Endothelial cell of umbilical vein (primary cell): ENCODE measurements at regions not wholly inside any gene's neighbourhood (a gene's known extent, or its start where the extent isn't known, plus 50 kb on each side); places are given as distances from the start of the nearest gene placed in this dataset.

ENCODE experiments used
- BruUV-seq: library from RNA; stranded (reverse); fragments of 400-500 nt; replicated peaks from 2 replicates; lab custom pipeline; 2021; lab: Mats Ljungman, UMichigan
- CTCF ChIA-PET: fragments of 300-600, 350-600 bp; sonication (Branson Sonifier 250); formaldehyde crosslinking; loops from one replicate; lab custom pipeline; 2021; ENCODE audit warnings: antibody characterized with exemption, inconsistent platforms; lab: Charles Lee
- POLR2A ChIA-PET: fragments of 300-600, 350-600 bp; sonication (Branson Sonifier 250); formaldehyde crosslinking; loops from one replicate; lab custom pipeline; 2021; ENCODE audit warnings: antibody characterized with exemption, inconsistent platforms; lab: Charles Lee
- DNase-seq: peaks from one replicate; pipeline ENCODE4 v3.0.0-alpha.2; 2011; ENCODE audit warnings: low read depth, low spot score
- FAIRE-seq: peaks from 2 replicates; lab custom pipeline; 2011; peaks lifted over from hg19 to GRCh38; lab: Jason Lieb, UNC
- H2AFZ ChIP-seq: 2 replicates; pipeline ENCODE4 v1.6.0; 2012; ENCODE audit warnings: low read depth, low read length, control low read depth, inconsistent platforms
- H3K27ac ChIP-seq: 2 replicates; pipeline ENCODE4 v1.5.1; 2011; ENCODE audit warnings: low read depth, mild to moderate bottlenecking, control low read depth, low read length, moderate library complexity; ENCODE audit not compliant: insufficient read depth
- H3K27me3 ChIP-seq, 2 experiments: 2 replicates each; pipeline versions ENCODE4 v1.6.0 to v1.6.1; 2011; ENCODE audit warnings: low read length in 2 of 2, mixed read lengths in 1 of 2; ENCODE audit not compliant: control insufficient read depth in 2 of 2, insufficient read depth in 2 of 2
- H3K36me3 ChIP-seq, 2 experiments: 2 replicates in 1 of 2; 3 replicates in 1 of 2; pipeline ENCODE4 v1.5.1; 2011; ENCODE audit warnings: low read length in 2 of 2, mild to moderate bottlenecking in 1 of 2, moderate library complexity in 1 of 2; ENCODE audit not compliant: control insufficient read depth in 2 of 2, insufficient read depth in 2 of 2; ENCODE audit errors: extremely low read depth in 1 of 2
- H3K4me1 ChIP-seq: 3 replicates; pipeline ENCODE4 v1.5.1; 2011; ENCODE audit warnings: mild to moderate bottlenecking, low read length; ENCODE audit not compliant: control insufficient read depth, insufficient read depth; ENCODE audit errors: extremely low read depth
- H3K4me2 ChIP-seq: 2 replicates; pipeline ENCODE4 v1.6.1; 2011; ENCODE audit warnings: low read length, control low read depth, mixed read lengths; ENCODE audit not compliant: insufficient read depth
- H3K4me3 ChIP-seq, 3 experiments: fragments of 200-600 bp in 1 of 3; sonication (generic), shearing (Covaris generic) in 1 of 3; replicated peaks in 1 of 3; 2 replicates each; pipeline ENCODE4 v1.5.1; 2011 to 2016; ENCODE audit warnings: control low read depth in 3 of 3, low read length in 3 of 3, mild to moderate bottlenecking in 2 of 3, inconsistent platforms in 1 of 3, low read depth in 1 of 3, moderate library complexity in 1 of 3; ENCODE audit not compliant: insufficient read depth in 1 of 3
- H3K79me2 ChIP-seq: 2 replicates; pipeline ENCODE4 v1.6.0; 2012; ENCODE audit warnings: low read length, inconsistent platforms; ENCODE audit not compliant: control insufficient read depth, insufficient read depth
- H3K9ac ChIP-seq: replicated peaks from 2 replicates; pipeline ENCODE3; 2011; ENCODE audit warnings: low read length, control low read depth; ENCODE audit not compliant: insufficient read depth; ENCODE audit errors: extremely low read depth
- H3K9me1 ChIP-seq: replicated peaks from 3 replicates; pipeline ENCODE4 v1.6.0; 2011; ENCODE audit warnings: mild to moderate bottlenecking, low read length; ENCODE audit not compliant: control insufficient read depth, insufficient read depth; ENCODE audit errors: extremely low read depth
- H3K9me3 ChIP-seq: replicated peaks from 2 replicates; pipeline ENCODE4 v1.5.1; 2012; ENCODE audit warnings: low read length, inconsistent platforms; ENCODE audit not compliant: control insufficient read depth, insufficient read depth
- H4K20me1 ChIP-seq: replicated peaks from 2 replicates; pipeline ENCODE3; 2011; ENCODE audit warnings: mild to moderate bottlenecking, low read length; ENCODE audit not compliant: control insufficient read depth, insufficient read depth; ENCODE audit errors: extremely low read depth
- CTCF ChIP-seq, 2 donors: IDR thresholded peaks; 1 replicate in 1 of 2; 2 replicates in 1 of 2; pipeline ENCODE4 v1.5.1; 2011; ENCODE audit warnings: low read length in 2 of 2, mild to moderate bottlenecking in 2 of 2, moderate library complexity in 2 of 2, control low read depth in 1 of 2, inconsistent platforms in 1 of 2, low read depth in 1 of 2; ENCODE audit not compliant: insufficient read depth in 1 of 2; ENCODE audit errors: extremely low read depth in 1 of 2
- EZH2 ChIP-seq: IDR thresholded peaks from 2 replicates; pipeline ENCODE4 v1.6.1; 2012; ENCODE audit warnings: borderline replicate concordance, low read depth, mild to moderate bottlenecking, moderate library complexity, low read length, inconsistent platforms; ENCODE audit not compliant: severe bottlenecking
- FOS ChIP-seq: IDR thresholded peaks from 2 replicates; pipeline ENCODE4 v1.6.1; 2011; ENCODE audit warnings: mild to moderate bottlenecking, low read length, moderate library complexity, borderline replicate concordance; ENCODE audit not compliant: insufficient read depth
- JUN ChIP-seq: IDR thresholded peaks from 2 replicates; pipeline ENCODE4 v1.6.1; 2011; ENCODE audit warnings: borderline replicate concordance, low read depth; ENCODE audit not compliant: insufficient read length, insufficient read depth
- MAX ChIP-seq: IDR thresholded peaks from 2 replicates; pipeline ENCODE4 v1.6.1; 2011; ENCODE audit not compliant: insufficient read depth, insufficient read length
- MYC ChIP-seq: IDR thresholded peaks from one replicate; pipeline ENCODE4 v1.6.1; 2011; ENCODE audit warnings: mild to moderate bottlenecking, low read depth, low read length
- POLR2A ChIP-seq: IDR thresholded peaks from 2 replicates; pipeline ENCODE4 v1.6.1; 2012; ENCODE audit warnings: low read depth, mild to moderate bottlenecking, control low read depth, low read length
- POLR2AphosphoS5 ChIP-seq: IDR thresholded peaks from 2 replicates; pipeline ENCODE4 v1.6.1; 2012; ENCODE audit warnings: low read depth, mild to moderate bottlenecking, control low read depth, low read length, moderate library complexity; ENCODE audit not compliant: insufficient read depth
- dilution Hi-C: fragments of 300-500 bp; cut with MboI; formaldehyde crosslinking; loops from one replicate; pipeline ENCODE4 v1.15.0; 2019; ENCODE audit warnings: low sequenced_read_pairs; ENCODE audit not compliant: extremely low pct_ligation_motif_present
- intact Hi-C: fragments of 100-400 bp; cut with micrococcal nuclease; formaldehyde crosslinking; loops from one replicate; pipeline ENCODE4 v1.10.0; 2022

- no peaks in the 10 kb centered on the region for H3K79me2 ChIP-seq
- no peak overlapping the region for H3K9ac ChIP-seq
- H3K27me3 ChIP-seq: no peaks in the 10 kb centered on the region
- H3K9me1 ChIP-seq: no peaks in the 10 kb centered on the region
- TF ChIP-seq CTCF (IDR thresholded peaks at IDR 0.05; ENCODE audit: extremely low read depth in 1 of 2, insufficient read depth in 1 of 2, low read depth in 1 of 2, low read length in 2 of 2) (no peak), POLR2A (no peak), MYC (no peak), EZH2 (no peak), MAX (no peak), FOS (no peak), JUN (no peak), POLR2AphosphoS5 (no peak)
- no TSS peak for BruUV-seq
- no peaks in the 10 kb centered on the region for H4K20me1 ChIP-seq
- H3K36me3 ChIP-seq: no peaks in the 10 kb centered on the region
- no peaks in the 10 kb centered on the region for H3K9me3 ChIP-seq
- no peaks in the 10 kb centered on the region for H3K4me1 ChIP-seq
- H3K27ac ChIP-seq: no peak overlapping the region
- ChIA-PET CTCF (no interaction called here), POLR2A (no interaction called here)
- FAIRE-seq (no peak), DNase-seq (no peak)
- intact Hi-C loops: no loop called here
- no peak overlapping the region for H2AFZ ChIP-seq
- no peak overlapping the region for H3K4me2 ChIP-seq
- dilution Hi-C loops: no loop called here
- H3K4me3 ChIP-seq: no peak overlapping the region
Observed at GRCh38 chr1:30330644-30331043, 392.7 kb downstream of the MATN1 start.
